ENCODE measurements at regions not wholly inside any gene's neighbourhood (a gene's known extent, or its start where the extent isn't known, plus 50 kb on each side); places are given as distances from the start of the nearest gene placed in this dataset.

DNA sequence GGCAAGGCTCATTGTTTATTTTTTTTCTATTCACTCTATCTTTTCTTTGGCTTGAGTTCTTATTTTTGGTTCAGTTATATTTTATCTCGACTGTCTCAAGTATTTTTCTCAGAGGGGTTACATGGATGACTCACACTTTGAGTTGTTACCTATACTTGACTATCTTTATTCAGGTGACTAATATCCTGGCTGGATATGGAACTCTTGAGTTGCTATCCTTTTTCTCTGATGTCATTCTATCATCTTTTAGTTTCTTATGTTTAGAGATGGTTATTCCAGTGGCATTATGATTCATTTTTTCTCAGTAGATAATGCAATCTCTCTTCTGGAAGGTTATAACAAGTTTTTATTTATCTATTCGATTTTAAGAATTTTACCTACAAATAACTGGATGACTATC lies 117.9 kb downstream of the COX18 start:
- TF ChIP-seq, protein P1, sequence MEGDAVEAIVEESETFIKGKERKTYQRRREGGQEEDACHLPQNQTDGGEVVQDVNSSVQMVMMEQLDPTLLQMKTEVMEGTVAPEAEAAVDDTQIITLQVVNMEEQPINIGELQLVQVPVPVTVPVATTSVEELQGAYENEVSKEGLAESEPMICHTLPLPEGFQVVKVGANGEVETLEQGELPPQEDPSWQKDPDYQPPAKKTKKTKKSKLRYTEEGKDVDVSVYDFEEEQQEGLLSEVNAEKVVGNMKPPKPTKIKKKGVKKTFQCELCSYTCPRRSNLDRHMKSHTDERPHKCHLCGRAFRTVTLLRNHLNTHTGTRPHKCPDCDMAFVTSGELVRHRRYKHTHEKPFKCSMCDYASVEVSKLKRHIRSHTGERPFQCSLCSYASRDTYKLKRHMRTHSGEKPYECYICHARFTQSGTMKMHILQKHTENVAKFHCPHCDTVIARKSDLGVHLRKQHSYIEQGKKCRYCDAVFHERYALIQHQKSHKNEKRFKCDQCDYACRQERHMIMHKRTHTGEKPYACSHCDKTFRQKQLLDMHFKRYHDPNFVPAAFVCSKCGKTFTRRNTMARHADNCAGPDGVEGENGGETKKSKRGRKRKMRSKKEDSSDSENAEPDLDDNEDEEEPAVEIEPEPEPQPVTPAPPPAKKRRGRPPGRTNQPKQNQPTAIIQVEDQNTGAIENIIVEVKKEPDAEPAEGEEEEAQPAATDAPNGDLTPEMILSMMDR (IDR thresholded peaks at IDR 0.05), result no peak
- TF ChIP-seq EZH2 (IDR thresholded peaks at IDR 0.05; ENCODE audit: borderline replicate concordance, insufficient read depth, low read depth, low read length, poor library complexity, severe bottlenecking), result no peak
